ENCODE measurements at regions not wholly inside any gene's neighbourhood (a gene's known extent, or its start where the extent isn't known, plus 50 kb on each side); places are given as distances from the start of the nearest gene placed in this dataset.
"Not testable (repeated sequence)": the region's sequence is repeated elsewhere in the genome, so short reads cannot be mapped to it uniquely, and the experiment has no call there.

DNA sequence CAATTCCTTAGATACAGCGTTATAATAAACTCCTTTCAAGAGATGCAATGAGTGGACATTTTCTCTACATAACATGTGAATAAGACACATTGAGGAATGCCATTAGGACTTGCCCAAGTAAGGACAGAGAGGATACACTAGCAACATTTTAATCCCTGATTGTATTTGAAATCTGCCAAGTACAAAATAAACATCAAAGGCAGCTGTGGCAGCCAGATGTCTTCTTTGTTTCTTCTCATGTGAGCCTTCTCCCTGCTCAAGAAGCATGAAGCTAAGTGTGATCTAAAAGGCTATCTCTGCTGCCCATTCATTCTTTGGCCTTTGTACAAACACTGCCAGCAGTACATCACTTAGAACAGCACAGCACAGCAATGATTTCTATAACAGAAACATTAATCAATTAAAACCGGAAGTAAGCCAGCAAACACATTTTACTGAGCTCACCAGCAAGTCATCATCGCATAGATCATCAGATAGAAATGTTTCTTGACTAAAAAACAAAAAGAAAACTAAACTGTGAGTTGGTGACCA lies 364.0 kb downstream of the CNTN6 start:
- Mint-ChIP-seq H3K9me3 (ENCODE audit: unreplicated experiment) (no peaks in the 10 kb centered on the region), H3K27ac (ENCODE audit: unreplicated experiment) (peak overlapping the region; percentile 7), H3K4me1 (ENCODE audit: low read depth, unreplicated experiment) (peaks cover 5% of the 10 kb centered on the region), H3K36me3 (ENCODE audit: unreplicated experiment) (no peaks in the 10 kb centered on the region), H3K27me3 (ENCODE audit: unreplicated experiment) (no peaks in the 10 kb centered on the region), H3K4me3 (ENCODE audit: unreplicated experiment) (no peak overlapping the region)
- no peak for TF ChIP-seq CTCF (IDR thresholded peaks at IDR 0.05; ENCODE audit: partially characterized antibody, unreplicated experiment)
- no peak for DNase-seq

DNA sequence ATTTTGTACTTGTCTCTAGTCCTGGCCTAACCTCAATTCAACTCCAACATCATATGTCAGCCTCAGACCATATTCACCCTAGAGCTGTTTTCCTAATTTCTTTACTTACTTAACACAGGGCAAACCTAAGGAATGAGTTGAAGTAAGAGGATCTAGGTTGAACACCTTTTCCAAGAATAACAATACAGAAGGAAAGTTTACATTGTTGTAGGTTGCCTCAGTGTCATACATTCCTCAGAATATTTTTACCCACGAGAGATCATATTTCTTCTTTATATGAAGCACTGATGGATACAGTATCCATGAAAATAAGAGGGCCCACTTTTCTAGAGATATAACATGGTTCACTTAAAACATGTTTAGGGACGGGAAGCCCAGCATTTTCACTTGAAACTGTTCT lies 369.5 kb downstream of the CNTN6 start:
- H3K4me3 Mint-ChIP-seq (ENCODE audit: unreplicated experiment): no peak overlapping the region
- DNase-seq: no peak
- TF ChIP-seq CTCF (IDR thresholded peaks at IDR 0.05; ENCODE audit: partially characterized antibody, unreplicated experiment): no peak
- H3K27ac Mint-ChIP-seq (ENCODE audit: unreplicated experiment): no peak overlapping the region
- H3K27me3 Mint-ChIP-seq (ENCODE audit: unreplicated experiment): no peaks in the 10 kb centered on the region
- no peaks in the 10 kb centered on the region for H3K9me3 Mint-ChIP-seq (ENCODE audit: unreplicated experiment)
- no peaks in the 10 kb centered on the region for H3K36me3 Mint-ChIP-seq (ENCODE audit: unreplicated experiment)
- H3K4me1 Mint-ChIP-seq (ENCODE audit: low read depth, unreplicated experiment): no peaks in the 10 kb centered on the region

GRCh38 chr3:1462856-1463450 lies 370.1 kb downstream of the CNTN6 start:
- H3K27ac Mint-ChIP-seq (ENCODE audit: unreplicated experiment): no peak overlapping the region
- H3K4me1 Mint-ChIP-seq (ENCODE audit: low read depth, unreplicated experiment): no peaks in the 10 kb centered on the region
- H3K4me3 Mint-ChIP-seq (ENCODE audit: unreplicated experiment): no peak overlapping the region
- no peak for TF ChIP-seq CTCF (IDR thresholded peaks at IDR 0.05; ENCODE audit: partially characterized antibody, unreplicated experiment)
- DNase-seq: no peak
- no peaks in the 10 kb centered on the region for H3K9me3 Mint-ChIP-seq (ENCODE audit: unreplicated experiment)
- no peaks in the 10 kb centered on the region for H3K27me3 Mint-ChIP-seq (ENCODE audit: unreplicated experiment)
- no peaks in the 10 kb centered on the region for H3K36me3 Mint-ChIP-seq (ENCODE audit: unreplicated experiment)

GRCh38 chr3:1465091-1465490 lies 372.3 kb downstream of the CNTN6 start:
- not testable (repeated sequence) for H3K27ac Mint-ChIP-seq (ENCODE audit: unreplicated experiment); H3K36me3 Mint-ChIP-seq (ENCODE audit: unreplicated experiment); H3K4me1 Mint-ChIP-seq (ENCODE audit: low read depth, unreplicated experiment); H3K4me3 Mint-ChIP-seq (ENCODE audit: unreplicated experiment); H3K27me3 Mint-ChIP-seq (ENCODE audit: unreplicated experiment); H3K9me3 Mint-ChIP-seq (ENCODE audit: unreplicated experiment); DNase-seq

GRCh38 chr3:1468145-1468544 lies 375.3 kb downstream of the CNTN6 start:
- no peak overlapping the region for H3K4me3 Mint-ChIP-seq (ENCODE audit: unreplicated experiment)
- DNase-seq: no peak
- no peak overlapping the region for H3K27ac Mint-ChIP-seq (ENCODE audit: unreplicated experiment)
- H3K27me3 Mint-ChIP-seq (ENCODE audit: unreplicated experiment): no peaks in the 10 kb centered on the region
- no peak for TF ChIP-seq CTCF (IDR thresholded peaks at IDR 0.05; ENCODE audit: partially characterized antibody, unreplicated experiment)
- H3K36me3 Mint-ChIP-seq (ENCODE audit: unreplicated experiment): no peaks in the 10 kb centered on the region
- no peaks in the 10 kb centered on the region for H3K9me3 Mint-ChIP-seq (ENCODE audit: unreplicated experiment)
- no peaks in the 10 kb centered on the region for H3K4me1 Mint-ChIP-seq (ENCODE audit: low read depth, unreplicated experiment)

Data from glutamatergic neuron (in vitro differentiated cells).